HG02943 (cell line): ENCODE measurements at regions not wholly inside any gene's neighbourhood (a gene's known extent, or its start where the extent isn't known, plus 50 kb on each side); places are given as distances from the start of the nearest gene placed in this dataset.

Experiments used
- ATAC-seq: cut with Tn5 transposase; IDR thresholded peaks from one replicate; pipeline ENCODE4 v1.9.1; 2021; ENCODE audit warnings: mild to moderate bottlenecking, low read depth, moderate library complexity; ENCODE audit not compliant: unreplicated experiment

- no peak for ATAC-seq
Observed at GRCh38 chr12:41784957-41785356, 359.7 kb downstream of the GXYLT1 start.

GRCh38 chr12:41778934-41779333 is 365.7 kb downstream of the GXYLT1 start:
- ATAC-seq = no peak

GRCh38 chr12:41777064-41777790 is 367.4 kb downstream of the GXYLT1 start:
- ATAC-seq = no peak

GRCh38 chr12:41772478-41772877 is 372.2 kb downstream of the GXYLT1 start:
- no peak for ATAC-seq

GRCh38 chr12:41769810-41770209 is 374.9 kb downstream of the GXYLT1 start:
- ATAC-seq = peak; percentile 83

GRCh38 chr12:41768456-41768855 is 376.2 kb downstream of the GXYLT1 start:
- ATAC-seq = no peak

GRCh38 chr12:41762691-41763090 is 382.0 kb downstream of the GXYLT1 start:
- ATAC-seq = no peak

- ATAC-seq = no peak
Observed at GRCh38 chr12:41745593-41745992, 399.1 kb downstream of the GXYLT1 start.

- ATAC-seq = no peak
Observed at GRCh38 chr12:41743835-41744234, 400.8 kb downstream of the GXYLT1 start.

GRCh38 chr12:41739066-41739465 is 405.6 kb downstream of the GXYLT1 start:
- no peak for ATAC-seq

GRCh38 chr12:41737423-41737822 is 407.3 kb downstream of the GXYLT1 start:
- no peak for ATAC-seq

GRCh38 chr12:41736436-41736835 is 408.2 kb downstream of the GXYLT1 start:
- no peak for ATAC-seq

- ATAC-seq = no peak
Observed at GRCh38 chr12:41731691-41732090, 413.0 kb downstream of the GXYLT1 start.

GRCh38 chr12:41731061-41731460 is 413.6 kb downstream of the GXYLT1 start:
- no peak for ATAC-seq

GRCh38 chr12:41724216-41724615 is 420.5 kb downstream of the GXYLT1 start:
- no peak for ATAC-seq

GRCh38 chr12:41719214-41719613 is 425.5 kb downstream of the GXYLT1 start:
- no peak for ATAC-seq

- no peak for ATAC-seq
Observed at GRCh38 chr12:41715256-41715655, 429.4 kb downstream of the GXYLT1 start.

GRCh38 chr12:41709463-41710285 is 435.0 kb downstream of the GXYLT1 start:
- no peak for ATAC-seq

GRCh38 chr12:41709012-41709411 is 435.7 kb downstream of the GXYLT1 start:
- ATAC-seq = no peak

GRCh38 chr12:41706376-41706775 is 438.3 kb downstream of the GXYLT1 start:
- no peak for ATAC-seq

GRCh38 chr12:41701943-41702601 is 442.6 kb downstream of the GXYLT1 start:
- no peak for ATAC-seq
